SU-DHL-6 (cell line): ENCODE measurements at regions not wholly inside any gene's neighbourhood (a gene's known extent, or its start where the extent isn't known, plus 50 kb on each side); places are given as distances from the start of the nearest gene placed in this dataset.

Source experiments
- CTCF ChIP-seq: fragments of 200-600 bp; sonication (generic); IDR thresholded peaks from one replicate; pipeline ENCODE4 v1.5.1; 2017; ENCODE audit warnings: antibody characterized with exemption, mild to moderate bottlenecking, low read length, moderate library complexity; ENCODE audit not compliant: insufficient read depth, poor library complexity, severe bottlenecking
- EZH2phosphoT487 ChIP-seq: fragments of 200-600 bp; sonication (generic), shearing (Covaris generic); conservative IDR thresholded peaks from 2 replicates; pipeline ENCODE4 v1.6.1; 2018; ENCODE audit warnings: mild to moderate bottlenecking, antibody characterized with exemption, low read length, moderate library complexity, mixed read lengths

- TF ChIP-seq CTCF (no peak), EZH2phosphoT487 (no peak)
These were observed 232.2 kb upstream of the ROBO1 start for GRCh38 chr3:80000022-80000421.
